ENCODE measurements at regions not wholly inside any gene's neighbourhood (a gene's known extent, or its start where the extent isn't known, plus 50 kb on each side); places are given as distances from the start of the nearest gene placed in this dataset.

DNA sequence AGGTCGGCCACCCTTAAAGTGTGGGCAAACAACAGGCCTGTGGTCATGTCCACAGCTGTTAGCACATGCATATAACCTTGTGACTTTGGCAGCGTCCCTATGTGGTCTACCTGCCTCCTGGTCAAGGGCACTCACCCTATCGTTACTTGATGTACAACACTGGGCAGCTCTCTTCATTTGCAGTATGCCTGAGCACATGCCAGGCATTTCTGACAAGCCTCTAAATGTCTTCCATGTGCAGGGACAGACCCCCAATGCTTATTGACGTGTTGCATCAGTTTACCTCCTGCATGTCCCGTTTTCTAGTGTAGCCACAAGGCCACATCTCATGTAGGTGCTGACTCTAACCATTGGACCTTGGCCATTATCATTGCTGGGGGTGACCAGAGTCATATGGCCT, 731.7 kb upstream of the MIR17HG start:
- H3K27ac ChIP-seq = no peak overlapping the region

DNA sequence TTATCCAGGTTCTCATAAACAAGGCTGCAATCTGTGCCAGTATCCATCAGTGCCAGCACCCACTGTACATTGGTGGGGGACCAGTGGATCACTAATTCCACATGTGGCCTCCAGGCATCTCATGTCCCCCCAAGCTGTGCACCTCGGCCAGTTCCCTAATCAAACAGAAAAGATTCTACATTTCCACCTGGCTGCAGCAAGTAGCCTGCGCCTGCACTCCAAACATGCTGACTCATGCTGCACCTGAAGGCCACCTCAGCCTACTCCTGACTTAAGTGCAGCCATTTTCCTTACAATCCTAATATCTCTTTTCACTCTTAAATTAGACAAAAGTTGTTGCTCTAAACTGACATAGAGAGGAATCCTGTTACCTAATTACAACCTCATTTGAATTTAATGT, 729.4 kb upstream of the MIR17HG start:
- Histone ChIP-seq H3K27me3 (no peaks in the 10 kb centered on the region), H3K27ac (no peak overlapping the region), H3K9me3 (no peaks in the 10 kb centered on the region), H3K4me1 (no peaks in the 10 kb centered on the region), H3K36me3 (no peaks in the 10 kb centered on the region), H3K4me3 (no peak overlapping the region)
- DNase-seq (ENCODE audit: low spot score in 2 of 2) = no peak
- TF ChIP-seq, protein P1, sequence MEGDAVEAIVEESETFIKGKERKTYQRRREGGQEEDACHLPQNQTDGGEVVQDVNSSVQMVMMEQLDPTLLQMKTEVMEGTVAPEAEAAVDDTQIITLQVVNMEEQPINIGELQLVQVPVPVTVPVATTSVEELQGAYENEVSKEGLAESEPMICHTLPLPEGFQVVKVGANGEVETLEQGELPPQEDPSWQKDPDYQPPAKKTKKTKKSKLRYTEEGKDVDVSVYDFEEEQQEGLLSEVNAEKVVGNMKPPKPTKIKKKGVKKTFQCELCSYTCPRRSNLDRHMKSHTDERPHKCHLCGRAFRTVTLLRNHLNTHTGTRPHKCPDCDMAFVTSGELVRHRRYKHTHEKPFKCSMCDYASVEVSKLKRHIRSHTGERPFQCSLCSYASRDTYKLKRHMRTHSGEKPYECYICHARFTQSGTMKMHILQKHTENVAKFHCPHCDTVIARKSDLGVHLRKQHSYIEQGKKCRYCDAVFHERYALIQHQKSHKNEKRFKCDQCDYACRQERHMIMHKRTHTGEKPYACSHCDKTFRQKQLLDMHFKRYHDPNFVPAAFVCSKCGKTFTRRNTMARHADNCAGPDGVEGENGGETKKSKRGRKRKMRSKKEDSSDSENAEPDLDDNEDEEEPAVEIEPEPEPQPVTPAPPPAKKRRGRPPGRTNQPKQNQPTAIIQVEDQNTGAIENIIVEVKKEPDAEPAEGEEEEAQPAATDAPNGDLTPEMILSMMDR (IDR thresholded peaks at IDR 0.05) = no peak
- intact Hi-C loops (cut with DNase I) = no loop called here

More for the DNA sequence above, 731.7 kb upstream of the MIR17HG start:
- intact Hi-C loops (cut with DNase I) = no loop called here
- DNase-seq (ENCODE audit: low spot score in 2 of 2) = no peak
- TF ChIP-seq, protein P1 (IDR thresholded peaks at IDR 0.05) = no peak
- no peaks in the 10 kb centered on the region for H3K4me1 ChIP-seq
- no peaks in the 10 kb centered on the region for H3K27me3 ChIP-seq
- H3K4me3 ChIP-seq = no peak overlapping the region
- no peaks in the 10 kb centered on the region for H3K36me3 ChIP-seq
- H3K9me3 ChIP-seq = no peaks in the 10 kb centered on the region

DNA sequence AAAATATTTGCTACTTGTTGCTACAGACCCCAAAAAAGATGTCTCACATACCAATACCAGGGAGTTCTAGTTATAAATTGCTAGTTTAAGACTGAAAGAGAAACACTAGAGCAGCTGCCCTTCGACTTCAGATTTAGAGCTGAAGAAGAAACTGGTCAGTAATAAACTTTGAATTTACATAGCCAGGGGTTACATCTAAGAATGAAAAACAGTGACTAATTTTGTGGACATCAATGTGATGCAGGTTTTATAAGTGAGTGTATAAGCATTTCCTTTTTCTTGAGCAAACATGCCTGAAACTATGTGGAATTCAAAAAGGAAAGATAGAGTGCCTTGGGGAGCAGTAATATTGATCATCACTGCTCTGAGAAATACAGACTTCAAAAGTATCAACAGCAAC, 724.9 kb upstream of the MIR17HG start:
- TF ChIP-seq, protein P1 (IDR thresholded peaks at IDR 0.05) = no peak
- Histone ChIP-seq H3K4me3 (no peak overlapping the region), H3K36me3 (no peaks in the 10 kb centered on the region), H3K9me3 (no peaks in the 10 kb centered on the region), H3K4me1 (no peaks in the 10 kb centered on the region), H3K27me3 (no peaks in the 10 kb centered on the region), H3K27ac (no peak overlapping the region)
- intact Hi-C loops (cut with DNase I) = no loop called here
- no peak for DNase-seq (ENCODE audit: low spot score in 2 of 2)

DNA sequence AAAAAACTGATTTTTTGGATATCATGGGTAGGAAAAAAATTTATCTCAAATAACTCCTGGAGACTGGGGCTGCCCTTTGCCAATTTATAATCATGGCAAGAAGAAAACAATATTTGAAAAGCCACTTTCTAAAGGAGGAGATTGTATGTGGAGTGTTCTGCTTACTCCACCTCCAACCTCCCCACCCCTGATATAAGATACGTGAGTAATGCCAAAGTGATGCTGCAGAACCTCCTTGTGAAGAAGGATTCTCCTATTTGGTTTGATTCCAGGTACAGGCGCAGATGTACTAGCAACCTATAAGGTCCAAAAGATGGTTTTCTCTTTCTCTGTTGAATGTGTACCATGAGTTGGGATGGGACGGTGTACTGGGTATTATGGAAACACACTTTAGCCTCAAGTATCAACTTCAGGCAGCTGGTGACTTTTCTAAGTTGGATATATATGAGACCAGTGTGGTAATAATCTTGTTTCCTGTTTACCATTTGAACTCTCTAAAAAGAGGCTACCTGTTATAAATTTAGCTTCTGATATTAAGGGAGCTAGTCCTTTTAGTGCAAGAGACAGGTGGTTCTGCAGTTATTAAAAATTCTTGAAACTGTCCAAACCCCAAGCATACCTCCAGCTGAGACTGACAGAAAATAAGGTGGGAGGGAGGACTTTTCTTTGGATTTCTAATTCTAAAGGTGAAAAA, 724.0 kb upstream of the MIR17HG start:
- intact Hi-C loops (cut with DNase I) = no loop called here
- TF ChIP-seq, protein P1 (IDR thresholded peaks at IDR 0.05) = no peak
- H3K4me3 ChIP-seq = no peak overlapping the region
- H3K27me3 ChIP-seq = no peaks in the 10 kb centered on the region
- no peaks in the 10 kb centered on the region for H3K36me3 ChIP-seq
- H3K27ac ChIP-seq = no peak overlapping the region
- H3K9me3 ChIP-seq = no peaks in the 10 kb centered on the region
- DNase-seq (ENCODE audit: low spot score in 2 of 2) = no peak
- no peaks in the 10 kb centered on the region for H3K4me1 ChIP-seq

DNA sequence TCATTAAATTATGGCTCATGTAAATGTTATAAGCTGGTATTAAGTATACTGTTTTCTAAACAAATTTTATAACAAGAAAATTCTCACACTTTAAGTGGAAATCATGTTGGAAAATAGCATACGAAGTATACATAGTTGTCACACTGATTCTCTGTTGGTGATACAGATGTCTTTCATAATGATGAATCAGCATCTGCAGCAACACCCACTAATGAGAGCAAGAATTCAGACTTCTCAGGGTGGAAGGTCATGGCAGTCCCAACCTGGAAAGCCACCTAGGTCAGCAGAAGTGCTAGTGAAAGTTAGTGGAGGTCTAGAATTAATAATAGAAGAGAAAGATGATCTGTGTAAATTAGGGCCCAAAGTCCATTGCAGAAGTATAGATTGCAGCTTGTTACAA, 719.7 kb upstream of the MIR17HG start:
- H3K27ac ChIP-seq = no peak overlapping the region
- TF ChIP-seq, protein P1 (IDR thresholded peaks at IDR 0.05) = no peak
- no peak overlapping the region for H3K4me3 ChIP-seq
- intact Hi-C loops (cut with DNase I) = no loop called here
- H3K4me1 ChIP-seq = no peaks in the 10 kb centered on the region
- no peak for DNase-seq (ENCODE audit: low spot score in 2 of 2)
- no peaks in the 10 kb centered on the region for H3K27me3 ChIP-seq
- no peaks in the 10 kb centered on the region for H3K36me3 ChIP-seq
- no peaks in the 10 kb centered on the region for H3K9me3 ChIP-seq

DNA sequence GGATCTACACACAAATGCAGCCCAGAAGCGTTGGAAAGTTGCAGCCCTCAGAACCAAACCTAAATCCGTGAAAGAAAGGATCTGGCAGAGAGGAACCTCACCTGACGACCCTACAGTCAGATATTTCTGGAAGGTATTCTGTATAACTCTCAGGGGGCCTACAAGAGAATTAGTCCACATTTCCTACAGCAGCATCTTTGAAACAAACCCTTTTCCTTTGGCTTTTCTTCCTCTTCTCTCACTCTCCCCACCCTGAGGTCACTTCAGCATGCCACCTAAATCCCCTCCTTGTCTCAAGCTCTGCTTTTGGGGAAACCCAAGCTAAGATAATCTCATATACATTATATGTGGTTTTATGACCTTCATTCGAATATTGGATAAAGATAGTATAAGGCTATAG, 719.0 kb upstream of the MIR17HG start:
- intact Hi-C loops (cut with DNase I) = no loop called here
- Histone ChIP-seq H3K27ac (no peak overlapping the region), H3K4me1 (no peaks in the 10 kb centered on the region), H3K27me3 (no peaks in the 10 kb centered on the region), H3K36me3 (no peaks in the 10 kb centered on the region), H3K4me3 (no peak overlapping the region), H3K9me3 (no peaks in the 10 kb centered on the region)
- no peak for DNase-seq (ENCODE audit: low spot score in 2 of 2)
- TF ChIP-seq, protein P1 (IDR thresholded peaks at IDR 0.05) = no peak
